ENCODE measurements at regions not wholly inside any gene's neighbourhood (a gene's known extent, or its start where the extent isn't known, plus 50 kb on each side); places are given as distances from the start of the nearest gene placed in this dataset.
"Not testable (repeated sequence)": the region's sequence is repeated elsewhere in the genome, so short reads cannot be mapped to it uniquely, and the experiment has no call there.

- DNase-seq = no peak
Observed at GRCh38 chr14:89743828-89744227, 210.7 kb downstream of the EFCAB11 start.

- no peak for DNase-seq
Observed at GRCh38 chr14:89740241-89740640, 214.3 kb downstream of the EFCAB11 start.

GRCh38 chr14:89736881-89737280, 217.6 kb downstream of the EFCAB11 start:
- no peak for DNase-seq

GRCh38 chr14:89731396-89731933, 223.1 kb downstream of the EFCAB11 start:
- DNase-seq = no peak

- no peak for DNase-seq
Observed at GRCh38 chr14:89730687-89731086, 223.8 kb downstream of the EFCAB11 start.

DNA sequence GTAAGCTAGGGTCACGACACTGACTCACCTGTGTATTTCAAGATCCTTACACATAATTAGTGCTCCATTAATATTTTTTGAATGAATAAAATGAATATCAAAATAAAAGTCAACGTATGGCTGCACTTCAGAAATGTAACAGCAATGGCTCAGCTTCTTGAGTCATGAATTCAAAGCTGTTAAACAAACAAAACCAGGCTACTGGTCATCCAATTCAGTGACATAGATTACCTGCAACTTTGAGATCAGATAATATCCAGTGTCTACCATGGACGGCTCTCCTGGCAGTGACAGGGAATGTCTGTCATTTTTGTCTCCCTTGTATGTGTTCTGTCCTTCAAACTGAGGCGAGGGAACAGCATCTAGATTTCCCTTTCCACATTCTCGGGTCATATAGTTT, 225.6 kb downstream of the EFCAB11 start:
- DNase-seq = no peak

GRCh38 chr14:89726226-89726625, 228.3 kb downstream of the EFCAB11 start:
- not testable (repeated sequence) for DNase-seq

DNA sequence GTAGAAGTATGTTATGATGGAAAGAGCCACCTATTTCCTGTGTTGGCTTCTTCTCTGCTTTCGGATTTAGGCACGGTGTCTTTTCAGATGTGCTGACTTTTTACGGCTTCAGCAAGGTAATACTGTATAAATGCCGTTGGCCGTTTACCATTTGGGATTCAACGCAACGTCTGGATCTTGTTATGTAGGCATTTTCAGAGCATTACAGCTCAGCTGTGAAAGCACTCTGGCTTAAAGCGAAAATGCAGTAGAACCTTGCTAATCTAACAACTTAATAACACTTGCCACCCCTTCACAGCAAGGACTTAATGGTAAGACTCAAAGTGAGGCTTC, 229.9 kb downstream of the EFCAB11 start:
- DNase-seq = peak; percentile 55

GRCh38 chr14:89723930-89724627, 230.5 kb downstream of the EFCAB11 start:
- DNase-seq = no peak

GRCh38 chr14:89721956-89722355, 232.6 kb downstream of the EFCAB11 start:
- peak; percentile 6 for DNase-seq

DNA sequence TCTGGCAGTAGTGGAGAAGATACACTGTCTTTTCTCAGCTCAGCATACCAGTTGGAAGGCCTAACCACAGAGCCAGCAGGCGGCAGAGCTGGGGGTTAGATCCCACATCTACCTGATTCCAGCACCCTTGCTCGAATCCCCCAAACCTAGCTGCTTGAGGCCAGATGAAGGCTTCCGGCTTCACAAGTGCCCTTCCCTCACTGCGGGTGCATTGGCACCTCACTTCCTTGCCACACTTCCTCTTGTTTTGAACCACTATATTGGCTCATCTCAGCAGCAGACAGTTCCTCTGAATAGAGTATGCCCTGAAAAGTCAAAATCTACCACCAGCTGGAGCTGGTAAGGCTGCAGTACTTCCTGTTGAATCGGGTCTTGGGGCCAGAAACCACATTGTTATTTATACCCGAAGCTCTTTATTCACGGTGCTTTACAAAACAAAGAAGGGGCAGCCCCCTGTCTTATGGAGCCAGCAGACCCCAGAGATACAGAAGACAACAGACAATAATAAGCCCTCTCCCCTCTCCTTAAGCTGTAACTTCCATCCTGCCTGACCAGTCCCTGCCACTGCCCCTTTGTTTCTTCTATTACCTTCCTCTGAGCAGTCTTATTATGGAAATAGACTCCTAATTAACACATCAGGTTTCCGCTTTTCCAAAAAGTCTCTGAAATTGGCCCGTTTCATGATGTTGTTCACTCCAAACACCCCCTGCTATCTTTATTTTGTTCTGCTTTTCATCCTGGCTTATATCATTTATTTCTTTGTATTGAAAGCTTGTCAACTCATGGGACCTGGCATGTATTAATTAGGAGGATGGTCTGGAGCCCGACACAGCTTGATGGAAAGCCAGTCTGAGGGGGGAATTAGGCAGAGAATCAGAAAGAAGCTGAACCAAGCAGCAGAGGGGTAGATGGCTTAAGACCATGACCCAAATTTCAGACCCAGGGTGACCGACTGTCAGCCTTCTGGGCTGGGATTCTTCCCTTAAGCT, 233.5 kb downstream of the EFCAB11 start:
- DNase-seq = peak; percentile 85

- DNase-seq = peak; percentile 30
Observed at GRCh38 chr14:89720076-89720687, 234.3 kb downstream of the EFCAB11 start.

GRCh38 chr14:89719366-89720075, 235.0 kb downstream of the EFCAB11 start:
- DNase-seq = no peak

GRCh38 chr14:89708982-89709625, 245.4 kb downstream of the EFCAB11 start:
- no peak for DNase-seq

GRCh38 chr14:89707086-89707485, 247.4 kb downstream of the EFCAB11 start:
- no peak for DNase-seq

DNA sequence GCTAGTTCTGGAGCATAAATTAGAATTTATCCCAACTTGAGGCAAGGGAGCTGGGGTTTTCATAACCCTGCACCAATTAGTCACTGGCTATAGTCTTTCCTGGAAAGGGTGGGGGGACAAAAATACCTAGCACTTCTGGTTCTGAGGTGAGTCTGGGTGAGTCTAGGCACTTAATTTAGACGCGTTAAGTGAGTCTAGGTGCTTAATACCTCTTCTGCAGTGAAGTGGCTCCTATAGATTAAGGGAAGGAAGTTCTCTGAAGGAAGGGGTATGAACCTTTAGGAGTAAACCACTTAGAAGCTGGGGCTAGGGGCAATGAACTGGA, 251.7 kb downstream of the EFCAB11 start:
- no peak for DNase-seq

DNA sequence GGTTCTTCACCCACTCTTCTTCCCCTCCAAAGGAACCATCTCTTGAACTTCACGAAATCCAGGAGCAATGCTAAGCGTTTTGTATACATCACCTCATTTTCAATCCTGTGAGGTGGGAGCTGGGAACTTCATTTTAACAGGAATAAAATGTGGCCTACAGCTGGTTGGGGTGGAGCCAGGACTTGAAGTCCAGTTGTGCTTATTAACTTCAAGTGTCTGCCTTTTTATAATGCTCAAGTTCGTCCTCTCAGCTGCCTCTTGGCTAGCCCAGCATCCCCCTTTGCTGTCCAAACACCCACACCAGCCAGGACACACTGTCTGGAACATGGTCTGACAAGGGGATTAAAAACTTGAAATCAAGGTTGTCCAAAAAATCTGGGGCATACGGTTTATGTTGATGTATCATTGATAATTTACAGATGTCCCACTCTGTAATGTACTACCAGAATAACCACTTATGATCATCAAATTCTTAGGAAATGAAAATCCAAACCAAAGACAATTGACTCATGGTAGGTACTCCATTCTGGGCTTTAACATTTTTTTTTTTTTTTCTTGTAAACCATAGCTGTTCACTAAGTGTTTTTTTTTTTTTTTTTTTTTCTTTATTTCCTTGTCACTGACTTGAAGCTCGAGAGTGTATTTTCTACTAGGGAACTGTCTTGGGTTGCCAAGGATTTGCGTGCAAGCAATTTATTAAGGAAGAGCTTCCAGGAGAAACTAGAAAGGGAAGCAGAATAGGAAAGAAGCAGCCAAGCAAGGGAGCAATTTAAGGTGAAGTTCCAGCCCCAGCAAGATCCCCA, 252.3 kb downstream of the EFCAB11 start:
- DNase-seq = no peak

DNA sequence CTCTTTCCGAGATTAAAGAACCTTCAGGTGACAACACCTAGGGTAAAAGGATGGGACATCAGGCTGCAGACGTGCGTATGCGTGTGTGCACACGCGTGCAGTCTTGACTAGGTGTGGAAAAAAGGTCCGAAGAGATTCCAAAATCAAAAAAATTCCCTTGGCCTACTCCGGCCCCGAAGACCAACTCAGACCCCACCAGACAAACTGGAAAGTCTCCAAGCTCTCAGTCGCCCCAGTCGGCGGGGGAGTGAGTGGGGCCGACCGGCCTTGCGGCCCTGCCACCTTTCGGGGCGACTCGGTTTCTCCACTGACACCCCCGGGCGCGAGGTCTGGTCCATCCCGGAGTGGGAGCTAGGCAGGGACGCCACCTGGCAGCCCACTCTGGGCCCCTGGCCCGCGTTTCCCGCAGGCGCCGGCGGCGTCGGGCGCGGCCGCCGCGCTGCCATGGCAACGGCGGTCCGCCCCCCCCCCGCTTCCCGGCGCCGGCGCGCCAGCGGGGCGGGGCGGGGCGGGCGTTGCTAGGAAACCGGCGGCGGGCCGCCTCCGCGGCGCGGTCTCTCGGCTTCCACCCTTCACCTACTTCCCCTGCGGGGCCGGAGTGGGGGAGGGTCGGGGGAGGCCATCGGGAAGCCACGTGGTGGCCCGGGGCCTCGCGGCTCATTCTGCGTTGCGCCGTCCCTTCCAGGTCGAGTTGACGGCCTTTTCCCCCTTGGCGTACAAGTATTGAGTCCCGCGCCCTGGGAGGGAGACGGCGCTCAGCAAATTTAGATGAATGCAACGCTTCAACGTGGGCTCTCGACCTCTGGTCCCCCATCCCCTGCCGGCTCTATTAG, 253.1 kb downstream of the EFCAB11 start:
- peak; percentile 88 for DNase-seq

- DNase-seq = no peak
Observed at GRCh38 chr14:89700801-89701200, 253.7 kb downstream of the EFCAB11 start.

- no peak for DNase-seq
Observed at GRCh38 chr14:89699071-89699470, 255.5 kb downstream of the EFCAB11 start.
